ENCODE measurements at regions not wholly inside any gene's neighbourhood (a gene's known extent, or its start where the extent isn't known, plus 50 kb on each side); places are given as distances from the start of the nearest gene placed in this dataset.
"Not testable (repeated sequence)": the region's sequence is repeated elsewhere in the genome, so short reads cannot be mapped to it uniquely, and the experiment has no call there.

DNA sequence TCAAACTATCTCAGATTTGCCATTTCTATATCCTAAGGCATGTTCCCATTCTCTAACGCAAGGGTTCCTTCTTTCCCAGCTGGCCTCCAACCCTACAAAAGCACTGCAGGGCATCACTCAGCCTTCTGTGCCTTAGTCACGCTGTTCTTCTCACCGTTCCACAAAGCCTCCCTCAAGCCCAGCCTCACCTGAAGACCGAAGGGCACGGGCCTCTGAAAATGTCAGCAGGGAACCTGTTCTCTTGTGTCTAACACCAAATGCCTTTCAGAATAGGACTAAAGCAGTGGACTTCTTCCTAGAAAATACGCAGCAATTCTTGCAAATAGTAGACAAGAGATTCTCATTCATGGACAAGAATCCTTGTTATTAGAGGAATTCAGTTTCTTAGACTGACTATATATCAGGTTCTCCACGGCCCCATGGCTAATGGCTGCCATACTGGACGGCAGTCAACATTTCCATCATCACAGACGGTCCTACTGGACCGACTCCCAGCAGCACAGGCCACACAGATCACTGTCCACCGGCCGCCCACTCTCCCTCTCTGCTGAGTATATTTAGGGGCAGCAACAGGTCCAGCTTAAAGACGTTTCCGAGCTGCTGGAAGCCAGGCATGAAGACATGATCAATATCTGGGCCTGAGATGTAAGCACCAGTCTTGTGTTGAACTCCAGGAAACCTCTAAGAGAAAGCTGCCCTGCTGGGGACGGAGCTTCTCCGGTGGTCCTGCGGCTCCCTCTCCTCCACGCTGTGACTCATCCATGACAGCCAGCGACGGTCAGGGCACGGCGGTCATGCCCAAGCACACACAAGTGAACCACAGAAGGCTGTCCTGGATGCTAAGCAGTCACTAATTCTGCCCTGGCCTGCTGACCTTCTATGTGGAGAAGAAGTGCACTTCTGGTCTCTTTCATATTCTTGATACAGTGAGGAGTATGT, 61.8 kb upstream of the TNK2 start:
- not testable (repeated sequence) for DNase-seq

DNA sequence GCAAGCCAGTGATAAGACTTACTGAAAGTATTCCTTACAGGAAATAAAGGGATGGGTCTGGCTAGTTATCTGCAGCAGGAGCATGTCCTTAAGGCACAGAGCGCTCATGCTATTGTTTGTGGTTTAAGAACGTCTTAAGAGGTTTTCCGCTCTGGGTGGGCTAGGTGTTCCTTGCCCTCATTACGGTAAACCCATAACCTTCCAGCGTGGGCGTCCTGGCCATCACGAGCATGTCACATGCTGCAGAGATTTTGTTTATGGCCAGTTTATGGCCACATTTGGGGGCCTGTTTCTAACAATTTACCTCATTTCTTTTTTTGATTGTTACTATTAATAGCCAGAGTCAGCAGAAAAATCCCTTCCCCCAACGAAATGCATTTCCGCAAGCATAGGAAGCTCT, 61.0 kb upstream of the TNK2 start:
- not testable (repeated sequence) for DNase-seq

DNA sequence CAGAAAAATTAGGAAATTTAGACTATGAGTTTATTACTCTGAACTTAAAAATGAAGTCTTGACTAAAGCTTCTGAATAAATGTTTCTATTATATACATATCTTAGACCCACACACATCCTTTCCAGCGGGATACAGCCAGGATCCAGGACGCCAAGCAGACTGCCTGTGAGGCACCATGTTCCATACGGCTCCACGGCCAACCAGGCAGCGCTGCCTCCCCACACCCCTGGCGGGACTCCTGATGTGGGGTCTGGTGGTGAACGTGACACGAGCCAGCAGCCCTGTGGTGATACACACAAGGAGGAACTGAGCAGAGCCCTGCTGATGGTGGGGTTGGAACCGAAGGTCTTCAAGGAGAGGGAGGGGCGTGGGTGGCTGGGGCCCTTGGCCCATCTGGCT, 59.8 kb upstream of the TNK2 start:
- not testable (repeated sequence) for DNase-seq

DNA sequence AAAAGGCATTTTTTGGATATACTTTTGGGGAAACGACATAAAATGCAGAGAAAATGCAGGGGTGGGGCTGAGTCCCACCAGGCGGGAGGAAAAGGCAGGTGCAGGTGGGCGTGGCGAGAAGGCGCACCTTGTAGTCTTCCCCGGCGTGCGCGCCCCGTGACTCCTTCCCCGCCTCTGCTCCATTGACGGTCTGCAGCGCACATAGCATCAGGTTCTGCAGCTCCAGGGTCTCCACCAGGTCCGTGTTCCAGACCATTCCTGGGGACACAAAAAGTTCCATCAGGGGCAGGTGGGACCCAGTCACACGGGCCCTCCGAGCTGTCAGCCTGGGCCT, 59.0 kb upstream of the TNK2 start:
- not testable (repeated sequence) for DNase-seq

DNA sequence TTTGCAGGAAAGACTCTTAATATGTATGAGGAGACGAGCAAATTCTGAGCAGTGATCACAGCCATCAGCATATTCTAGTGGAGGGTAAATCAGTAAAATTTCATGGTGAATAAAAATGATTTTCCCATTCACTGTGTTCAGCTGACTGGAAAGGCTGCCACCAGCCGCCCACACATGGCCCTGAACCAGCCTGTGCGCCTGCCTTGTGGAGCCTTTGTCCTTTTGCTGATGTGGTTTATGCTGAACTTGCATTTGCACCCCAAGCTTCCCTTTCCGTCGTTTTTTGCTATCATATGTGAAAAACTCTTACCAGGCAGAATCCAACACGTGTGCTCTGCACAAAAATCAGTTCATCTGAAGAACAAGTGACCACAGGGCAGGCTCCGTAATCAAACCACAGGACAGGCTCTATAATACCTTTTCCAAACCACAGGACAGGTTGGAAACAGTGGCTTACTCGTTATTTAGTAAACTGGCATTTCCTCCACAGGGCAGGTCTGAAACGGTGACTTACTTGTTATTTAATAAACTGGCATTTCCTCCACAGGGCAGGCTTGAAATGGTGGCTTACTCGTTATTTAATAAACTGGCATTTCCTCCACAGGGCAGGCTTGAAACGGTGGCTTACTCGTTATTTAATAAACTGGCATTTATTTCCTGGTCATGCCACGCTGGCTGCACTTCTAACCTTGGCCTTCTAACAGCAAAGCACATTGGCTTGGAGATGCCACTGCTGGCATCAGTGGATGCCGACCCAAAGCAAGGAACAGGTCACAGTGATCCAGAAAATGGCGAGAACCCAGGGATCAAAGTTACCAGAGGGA, 58.4 kb upstream of the TNK2 start:
- not testable (repeated sequence) for DNase-seq

DNA sequence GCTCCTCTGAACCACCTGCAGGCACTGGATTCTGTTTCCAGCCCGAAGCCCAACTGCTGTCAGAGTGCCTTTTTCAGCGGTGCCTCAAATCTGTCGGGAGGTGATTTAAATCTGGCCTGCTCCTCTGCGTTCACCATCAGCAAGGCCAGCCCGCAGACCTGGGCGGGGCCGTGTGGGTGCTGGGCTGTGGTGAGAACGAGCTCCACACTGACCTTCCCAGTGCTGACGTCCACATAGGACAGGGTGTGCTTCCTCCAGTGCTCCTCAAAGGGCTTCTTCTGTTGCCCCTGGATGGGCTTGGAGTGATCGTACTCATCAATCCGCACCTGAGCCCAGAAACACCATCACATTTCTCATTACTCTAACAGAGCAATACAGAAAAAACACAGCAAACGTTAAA, 56.9 kb upstream of the TNK2 start:
- DNase-seq, result not testable (repeated sequence)

DNA sequence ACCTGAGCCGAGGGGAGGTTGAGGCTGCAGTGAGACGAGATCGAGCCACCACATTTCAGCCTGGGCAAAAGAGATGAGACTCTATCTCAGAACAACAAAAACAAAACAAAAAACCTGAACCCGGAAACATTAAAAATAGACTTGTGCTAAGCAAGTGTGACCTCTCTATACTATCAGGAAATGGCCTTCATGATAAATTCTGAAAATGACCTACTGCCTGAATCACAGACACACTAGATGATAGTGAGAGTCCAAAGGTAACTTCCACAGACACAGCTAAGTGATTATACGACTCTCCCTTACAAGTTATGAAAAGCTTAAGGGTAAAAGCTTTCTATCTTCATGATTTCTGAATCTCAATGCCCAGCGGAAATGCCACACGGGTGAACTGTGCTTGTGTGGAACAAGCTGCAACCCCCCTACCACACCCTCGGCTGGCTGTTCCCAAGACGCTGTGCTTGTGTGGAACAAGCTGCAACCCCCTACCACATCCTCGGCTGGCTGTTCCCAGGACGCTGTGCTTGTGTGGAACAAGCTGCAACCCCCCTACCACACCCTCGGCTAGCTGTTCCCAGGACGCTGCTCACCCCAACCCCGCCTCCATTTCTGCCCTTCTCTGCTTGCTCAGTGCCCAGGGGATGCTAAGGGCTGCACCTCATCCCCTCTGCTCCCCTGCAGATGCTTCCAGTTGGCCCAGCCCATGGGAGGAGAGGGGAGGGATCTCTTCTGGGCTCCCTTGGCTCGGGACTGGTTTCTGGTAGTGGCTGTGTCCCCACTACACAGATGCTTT, 56.2 kb upstream of the TNK2 start:
- not testable (repeated sequence) for DNase-seq

DNA sequence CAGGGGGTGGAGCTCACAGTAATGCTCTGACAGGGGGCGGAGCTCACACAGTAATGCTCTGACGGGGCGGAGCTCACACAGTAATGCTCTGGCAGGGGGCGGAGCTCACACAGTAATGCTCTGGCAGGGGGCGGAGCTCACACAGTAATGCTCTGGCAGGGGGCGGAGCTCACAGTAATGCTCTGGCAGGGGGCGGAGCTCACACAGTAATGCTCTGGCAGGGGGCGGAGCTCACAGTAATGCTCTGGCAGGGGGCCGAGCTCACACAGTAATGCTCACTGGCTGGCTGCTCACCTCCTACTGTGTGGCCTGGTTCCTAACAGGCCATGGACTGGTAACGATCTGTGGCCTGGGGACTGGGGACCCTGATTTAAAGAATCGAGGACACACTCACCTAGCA, 53.9 kb upstream of the TNK2 start:
- peak; percentile 30 for DNase-seq

DNA sequence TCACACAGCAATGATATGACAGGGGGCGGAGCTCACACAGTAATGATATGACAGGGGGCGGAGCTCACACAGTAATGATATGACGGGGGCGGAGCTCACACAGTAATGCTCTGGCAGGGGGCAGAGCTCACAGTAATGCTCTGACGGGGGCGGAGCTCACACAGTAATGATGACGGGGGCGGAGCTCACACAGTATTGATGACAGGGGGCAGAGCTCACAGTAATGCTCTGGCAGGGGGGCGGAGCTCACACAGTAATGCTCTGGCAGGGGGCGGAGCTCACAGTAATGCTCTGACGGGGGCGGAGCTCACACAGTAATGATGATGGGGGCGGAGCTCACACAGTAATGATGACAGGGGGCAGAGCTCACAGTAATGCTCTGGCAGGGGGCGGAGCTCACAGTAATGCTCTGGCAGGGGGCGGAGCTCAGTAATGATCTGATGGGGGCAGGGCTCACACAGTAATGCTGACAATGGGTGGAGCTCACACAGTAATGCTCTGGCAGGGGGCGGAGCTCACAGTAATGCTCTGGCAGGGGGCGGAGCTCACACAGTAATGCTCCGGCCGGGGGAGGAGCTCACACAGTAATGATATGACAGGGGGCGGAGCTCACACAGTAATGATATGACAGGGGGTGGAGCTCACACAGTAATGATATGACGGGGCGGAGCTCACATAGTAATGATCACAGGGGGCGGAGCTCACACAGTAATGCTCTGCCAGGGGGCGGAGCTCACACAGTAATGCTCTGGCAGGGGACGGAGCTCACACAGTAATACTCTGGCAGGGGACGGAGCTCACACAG, 52.8 kb upstream of the TNK2 start:
- peak; percentile 52 for DNase-seq

DNA sequence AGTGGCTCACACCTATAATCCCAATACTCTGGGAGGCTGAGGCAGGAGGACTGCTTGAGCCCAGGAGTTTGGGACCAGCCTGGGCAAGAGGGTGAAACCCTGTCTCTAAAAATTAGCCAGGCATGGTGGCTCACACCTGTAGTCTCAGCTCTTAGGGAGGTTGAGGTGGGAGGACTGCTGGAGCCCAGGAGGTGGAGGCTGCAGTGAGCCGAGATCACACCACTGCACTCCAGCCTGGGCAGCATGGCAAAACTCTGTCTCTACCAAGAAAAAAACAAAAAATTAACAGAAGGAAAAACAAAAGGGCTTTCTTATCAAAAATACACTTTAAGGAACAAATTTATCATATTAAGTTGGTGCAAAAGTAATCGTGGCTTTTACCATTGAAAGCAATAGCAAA, 51.8 kb upstream of the TNK2 start:
- DNase-seq, result not testable (repeated sequence)

DNA sequence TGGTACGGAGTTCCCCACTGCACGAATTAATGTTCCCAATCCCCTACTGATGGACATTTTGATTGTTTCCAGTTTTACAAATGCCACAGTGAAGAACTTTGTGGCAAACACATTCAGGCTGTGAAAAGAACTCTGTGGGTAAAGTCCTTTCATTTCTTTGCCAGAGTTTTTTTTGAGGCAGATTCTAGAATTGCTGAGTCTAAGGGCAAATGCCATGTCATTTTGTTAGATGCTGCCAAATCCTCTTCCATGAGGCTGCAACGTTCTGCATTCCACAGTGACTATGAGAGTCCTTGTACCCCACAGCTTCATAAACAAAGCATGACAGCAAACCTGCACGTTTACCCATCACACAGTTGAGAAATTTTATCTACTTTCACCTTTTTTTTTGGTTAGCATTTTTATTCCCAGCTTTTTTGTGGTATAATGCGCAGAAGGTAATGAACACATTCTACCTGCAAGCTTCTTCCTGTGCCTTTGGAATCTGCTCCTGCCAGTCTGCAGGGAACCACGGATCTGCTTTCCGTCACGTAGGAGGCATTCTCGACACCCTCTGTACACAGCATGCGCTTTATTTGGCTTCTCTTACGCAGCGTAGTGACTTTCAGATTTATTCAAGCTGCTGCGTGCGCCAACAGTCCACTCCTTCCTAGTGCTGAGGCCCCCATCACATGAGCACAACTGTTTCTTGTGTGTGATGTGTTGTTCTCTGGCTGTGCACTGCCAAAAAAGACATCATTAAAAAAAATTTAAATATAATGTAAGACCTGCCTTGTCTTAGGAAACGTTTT, 51.2 kb upstream of the TNK2 start:
- not testable (repeated sequence) for DNase-seq

DNA sequence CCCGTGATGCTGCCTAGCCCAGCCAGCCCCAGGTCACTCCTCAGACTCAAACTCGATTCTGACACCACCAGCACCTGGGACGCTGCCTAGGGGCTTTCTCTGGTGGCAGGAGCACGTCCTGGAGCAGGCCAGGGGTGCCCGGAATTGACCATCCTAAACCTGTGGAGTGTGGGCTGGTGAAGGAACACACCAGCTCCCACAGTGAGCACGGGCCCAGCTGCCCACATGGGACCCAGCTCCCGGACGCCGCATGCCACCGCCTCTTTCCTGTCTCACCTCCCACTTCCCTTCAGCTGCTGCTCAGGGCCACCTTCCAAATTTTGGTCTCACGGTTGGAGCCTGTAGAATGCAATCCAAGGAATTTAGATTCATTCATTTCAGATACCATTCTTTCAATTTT, 50.4 kb upstream of the TNK2 start:
- not testable (repeated sequence) for DNase-seq

Data from CD4-positive, alpha-beta T cell treated with Interleukin-21 for 1 hour (primary cell).